ENCODE measurements at regions not wholly inside any gene's neighbourhood (a gene's known extent, or its start where the extent isn't known, plus 50 kb on each side); places are given as distances from the start of the nearest gene placed in this dataset.
"Not testable (repeated sequence)": the region's sequence is repeated elsewhere in the genome, so short reads cannot be mapped to it uniquely, and the experiment has no call there.

GRCh38 chr17:73855720-73856333, 211.6 kb upstream of the SDK2 start:
- Mint-ChIP-seq H3K27ac (no peak overlapping the region), H3K9me3 (peaks cover 10% of the 10 kb centered on the region), H3K4me1 (no peaks in the 10 kb centered on the region), H3K4me3 (no peak overlapping the region), H3K36me3 (no peaks in the 10 kb centered on the region), H3K27me3 (ENCODE audit: low read depth) (peaks cover 8% of the 10 kb centered on the region)
- no peak for DNase-seq (ENCODE audit: low spot score in 2 of 2, unreplicated experiment in 2 of 2)
- TF ChIP-seq CTCF (IDR thresholded peaks at IDR 0.05; ENCODE audit: unreplicated experiment): no peak

GRCh38 chr17:73856556-73856955, 212.3 kb upstream of the SDK2 start:
- Mint-ChIP-seq H3K4me3 (no peak overlapping the region), H3K36me3 (no peaks in the 10 kb centered on the region), H3K27ac (no peak overlapping the region), H3K4me1 (no peaks in the 10 kb centered on the region), H3K9me3 (peaks cover 10% of the 10 kb centered on the region), H3K27me3 (ENCODE audit: low read depth) (peaks cover 8% of the 10 kb centered on the region)
- no peak for TF ChIP-seq CTCF (IDR thresholded peaks at IDR 0.05; ENCODE audit: unreplicated experiment)
- DNase-seq (ENCODE audit: low spot score in 2 of 2, unreplicated experiment in 2 of 2): no peak

- DNase-seq (ENCODE audit: low spot score in 2 of 2, unreplicated experiment in 2 of 2); H3K27ac Mint-ChIP-seq; H3K27me3 Mint-ChIP-seq (ENCODE audit: low read depth); H3K9me3 Mint-ChIP-seq; H3K4me1 Mint-ChIP-seq; H3K4me3 Mint-ChIP-seq; H3K36me3 Mint-ChIP-seq: not testable (repeated sequence)
Observed at GRCh38 chr17:73859439-73860008, 215.3 kb upstream of the SDK2 start.

- no peak overlapping the region for H3K4me3 Mint-ChIP-seq
- no peak for TF ChIP-seq CTCF (IDR thresholded peaks at IDR 0.05; ENCODE audit: unreplicated experiment)
- H3K9me3 Mint-ChIP-seq: no peaks in the 10 kb centered on the region
- H3K27ac Mint-ChIP-seq: no peak overlapping the region
- H3K4me1 Mint-ChIP-seq: no peaks in the 10 kb centered on the region
- no peaks in the 10 kb centered on the region for H3K36me3 Mint-ChIP-seq
- peaks cover 10% of the 10 kb centered on the region for H3K27me3 Mint-ChIP-seq (ENCODE audit: low read depth)
- no peak for DNase-seq (ENCODE audit: low spot score in 2 of 2, unreplicated experiment in 2 of 2)
Observed at GRCh38 chr17:73861543-73861942, 217.3 kb upstream of the SDK2 start.

GRCh38 chr17:73863761-73864535, 219.7 kb upstream of the SDK2 start:
- no peak for TF ChIP-seq CTCF (IDR thresholded peaks at IDR 0.05; ENCODE audit: unreplicated experiment)
- Mint-ChIP-seq H3K27ac (no peak overlapping the region), H3K9me3 (no peaks in the 10 kb centered on the region), H3K4me3 (no peak overlapping the region), H3K36me3 (no peaks in the 10 kb centered on the region), H3K4me1 (no peaks in the 10 kb centered on the region), H3K27me3 (ENCODE audit: low read depth) (peaks cover 17% of the 10 kb centered on the region)
- no peak for DNase-seq (ENCODE audit: low spot score in 2 of 2, unreplicated experiment in 2 of 2)

GRCh38 chr17:73865831-73866230, 221.6 kb upstream of the SDK2 start:
- H3K27ac Mint-ChIP-seq: no peak overlapping the region
- H3K4me3 Mint-ChIP-seq: no peak overlapping the region
- H3K4me1 Mint-ChIP-seq: no peaks in the 10 kb centered on the region
- H3K36me3 Mint-ChIP-seq: no peaks in the 10 kb centered on the region
- peaks cover 23% of the 10 kb centered on the region for H3K27me3 Mint-ChIP-seq (ENCODE audit: low read depth)
- H3K9me3 Mint-ChIP-seq: no peaks in the 10 kb centered on the region
- no peak for DNase-seq (ENCODE audit: low spot score in 2 of 2, unreplicated experiment in 2 of 2)
- no peak for TF ChIP-seq CTCF (IDR thresholded peaks at IDR 0.05; ENCODE audit: unreplicated experiment)
